ENCODE measurements at regions not wholly inside any gene's neighbourhood (a gene's known extent, or its start where the extent isn't known, plus 50 kb on each side); places are given as distances from the start of the nearest gene placed in this dataset.

DNA sequence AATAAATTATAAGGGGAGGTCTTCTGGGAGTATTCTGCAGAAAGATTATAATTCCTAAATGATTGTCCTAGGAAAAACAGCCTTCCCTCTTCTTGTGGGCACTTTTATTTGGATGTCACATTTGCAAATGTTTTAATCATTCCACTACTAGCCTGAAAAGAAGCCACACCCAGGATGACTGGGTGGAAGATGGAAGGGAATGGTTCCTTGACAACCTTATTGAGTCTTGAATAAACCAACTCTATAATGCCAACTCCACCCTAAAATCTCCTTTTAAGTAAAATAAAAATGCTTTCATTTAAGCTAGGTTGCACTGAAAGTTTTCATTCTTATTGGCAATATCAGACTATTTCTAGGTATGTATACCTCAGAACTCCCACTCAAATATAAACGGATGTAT lies 494.6 kb downstream of the RFC3 start:
- no peak for DNase-seq (ENCODE audit: low read depth)

DNA sequence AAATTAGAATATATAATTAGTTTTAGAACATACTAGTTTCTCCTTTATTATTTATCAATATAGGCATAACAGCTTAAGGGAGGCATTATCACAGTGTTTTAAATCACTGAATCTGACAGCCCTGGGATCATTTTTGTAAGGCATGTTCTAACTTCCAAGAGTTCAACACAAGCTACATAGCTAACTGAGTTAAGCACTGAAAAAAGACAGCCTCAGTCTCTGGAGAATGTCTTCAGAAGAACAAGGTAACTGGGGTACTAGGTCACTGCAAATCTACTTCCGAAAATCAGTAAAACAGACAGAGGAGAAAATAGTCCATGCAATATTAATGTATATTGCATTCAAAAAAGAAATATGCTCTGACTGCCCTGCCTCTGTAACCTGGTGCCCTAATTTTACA lies 502.1 kb downstream of the RFC3 start:
- no peak for DNase-seq (ENCODE audit: low read depth)

DNA sequence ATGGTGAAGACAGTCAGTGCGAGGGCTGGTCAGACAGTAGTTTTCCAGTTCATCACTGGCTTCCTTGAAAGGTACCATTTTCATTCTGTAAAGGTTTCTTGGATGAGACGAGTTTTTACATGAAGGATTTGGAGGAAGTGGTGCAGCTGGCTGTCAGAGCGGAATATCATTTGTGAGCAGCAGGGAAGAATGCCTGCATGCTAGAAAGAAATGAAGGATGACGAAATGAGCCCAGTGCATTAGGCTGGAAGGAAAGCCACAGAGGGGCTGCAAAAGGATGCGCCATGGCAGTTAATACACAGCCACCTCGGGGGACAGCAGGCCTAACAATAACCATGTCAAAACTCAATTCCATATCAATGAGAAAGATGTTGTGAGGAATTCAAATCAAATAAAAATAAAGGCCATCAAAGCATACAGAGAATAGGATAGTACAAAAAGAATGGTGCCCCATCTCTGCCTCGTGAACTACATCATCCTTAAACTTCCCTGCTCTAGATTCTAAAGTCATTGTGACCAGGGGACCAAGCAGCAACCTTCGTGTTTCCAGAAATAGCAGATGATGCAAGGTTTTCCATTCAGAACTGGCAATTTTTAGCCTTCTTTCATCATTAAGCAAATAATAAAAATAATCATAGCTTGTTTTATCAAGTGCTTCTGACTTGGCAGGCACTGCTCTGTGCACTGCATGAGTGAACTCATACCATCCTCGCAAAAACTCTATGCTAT lies 504.2 kb downstream of the RFC3 start:
- no peak for DNase-seq (ENCODE audit: low read depth)

GRCh38 chr13:34322743-34323074 lies 504.8 kb downstream of the RFC3 start:
- no peak for DNase-seq (ENCODE audit: low read depth)

GRCh38 chr13:34335014-34336007 lies 517.4 kb downstream of the RFC3 start:
- no peak for DNase-seq (ENCODE audit: low read depth)

DNA sequence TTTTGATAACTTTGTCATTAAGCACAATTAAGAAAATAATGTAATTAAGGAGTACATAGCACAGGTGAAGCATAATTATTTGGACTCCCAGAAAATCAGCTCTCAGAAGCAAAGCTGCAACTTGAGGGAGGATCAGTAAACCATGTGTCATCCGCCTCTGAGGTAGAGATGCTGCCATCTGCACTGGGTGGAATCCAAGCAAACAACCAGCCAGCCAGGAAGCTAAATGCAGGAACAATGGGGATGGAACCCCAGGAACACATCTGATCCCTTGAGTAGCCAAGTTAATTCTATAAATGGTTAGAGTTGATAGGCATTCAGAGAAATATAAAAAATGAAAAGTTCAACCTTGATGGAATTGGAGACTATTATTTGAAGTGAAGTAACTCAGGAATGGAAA lies 520.2 kb downstream of the RFC3 start:
- DNase-seq (ENCODE audit: low read depth) = no peak

GRCh38 chr13:34340534-34340933 lies 522.6 kb downstream of the RFC3 start:
- DNase-seq (ENCODE audit: low read depth) = no peak

- DNase-seq (ENCODE audit: low read depth) = no peak
These were observed 525.5 kb downstream of the RFC3 start for GRCh38 chr13:34343413-34343940.

GRCh38 chr13:34344816-34345215 lies 526.9 kb downstream of the RFC3 start:
- DNase-seq (ENCODE audit: low read depth) = no peak

GRCh38 chr13:34345258-34345965 lies 527.5 kb downstream of the RFC3 start:
- no peak for DNase-seq (ENCODE audit: low read depth)

GRCh38 chr13:34346626-34347025 lies 528.7 kb downstream of the RFC3 start:
- DNase-seq (ENCODE audit: low read depth) = no peak

- no peak for DNase-seq (ENCODE audit: low read depth)
These were observed 530.0 kb downstream of the RFC3 start for GRCh38 chr13:34347784-34348573.

DNA sequence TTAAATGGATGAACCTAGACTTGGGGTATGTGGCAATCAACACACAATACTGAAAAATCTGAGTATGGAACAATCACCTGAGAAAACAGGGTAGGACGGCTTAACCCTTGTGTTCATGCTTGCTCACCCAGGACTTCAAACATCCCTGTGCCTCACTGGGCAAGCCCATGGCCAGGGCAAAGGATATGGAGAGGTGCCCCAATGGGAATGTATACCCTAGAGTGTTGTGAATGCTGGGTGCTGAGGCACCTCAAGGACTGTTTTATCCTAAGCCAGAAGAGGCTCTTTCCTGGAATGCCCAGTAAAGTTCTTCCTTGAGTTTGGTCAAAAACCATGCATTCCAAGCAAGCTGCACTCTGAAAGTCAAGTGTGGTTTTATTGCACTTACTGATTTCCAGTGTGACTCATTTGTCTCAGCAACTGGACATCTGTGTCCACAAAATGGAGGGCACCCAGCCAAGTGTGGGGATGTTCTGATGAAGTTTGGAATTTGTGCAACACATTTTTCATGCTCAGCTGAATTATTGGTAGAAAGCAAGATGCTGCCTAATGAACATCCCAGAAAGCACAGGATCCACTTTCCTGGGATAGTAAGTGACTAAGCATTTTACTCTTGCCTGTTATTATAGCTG lies 531.3 kb downstream of the RFC3 start:
- no peak for DNase-seq (ENCODE audit: low read depth)

DNA sequence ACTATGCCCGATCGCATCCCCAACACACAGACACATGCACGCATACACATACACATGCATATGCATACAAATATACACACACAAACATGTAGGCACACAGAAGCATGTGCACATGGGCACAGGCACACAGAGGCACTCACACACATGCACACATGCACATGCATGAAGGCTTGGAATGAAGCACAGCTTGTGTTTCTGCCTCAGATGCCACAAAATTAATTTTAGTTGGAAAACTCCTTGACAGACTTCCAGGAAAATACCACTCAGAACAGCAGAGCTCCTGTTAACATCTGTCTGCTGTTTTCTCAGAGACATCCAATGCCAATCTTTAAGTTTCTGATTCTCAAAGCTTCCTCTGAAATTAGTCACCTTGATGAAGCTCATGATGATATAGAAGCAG lies 532.7 kb downstream of the RFC3 start:
- DNase-seq (ENCODE audit: low read depth) = no peak

DNA sequence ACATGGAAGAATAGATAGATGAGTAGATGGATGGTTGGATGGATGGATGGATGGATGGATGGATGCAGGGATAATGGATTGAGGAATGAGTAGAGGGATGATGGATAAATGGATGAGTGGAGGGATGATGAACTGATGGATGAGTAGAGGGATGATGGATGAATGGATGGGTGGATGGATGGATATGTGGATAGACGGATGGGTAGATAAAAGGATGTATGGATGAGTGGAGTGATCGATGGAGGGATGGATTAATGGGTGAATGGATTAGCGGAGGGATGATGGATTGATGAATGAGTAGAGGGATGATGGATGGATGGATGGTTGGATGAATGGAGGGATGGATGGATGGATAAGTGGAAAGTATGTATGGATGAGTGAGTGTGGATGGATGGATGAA lies 533.2 kb downstream of the RFC3 start:
- DNase-seq (ENCODE audit: low read depth) = no peak

DNA sequence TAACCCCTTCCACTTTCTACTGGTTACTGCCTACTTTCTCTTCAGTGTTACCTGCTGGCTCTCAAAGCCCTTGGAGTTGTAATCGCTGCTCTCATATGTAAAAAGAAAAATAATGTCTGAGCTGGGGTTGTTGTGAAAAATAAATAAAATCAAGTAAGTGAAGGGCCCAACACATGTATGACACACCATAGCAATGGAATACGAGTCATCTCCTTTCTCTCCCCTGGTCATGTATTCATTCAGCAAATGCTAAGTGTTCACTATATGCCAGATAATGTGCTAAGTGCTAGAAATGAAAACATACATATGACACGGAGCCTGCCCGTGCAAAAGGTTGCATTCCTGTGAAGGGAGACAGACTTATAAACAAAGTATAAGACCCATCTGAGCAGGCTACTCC lies 535.0 kb downstream of the RFC3 start:
- no peak for DNase-seq (ENCODE audit: low read depth)

- no peak for DNase-seq (ENCODE audit: low read depth)
These were observed 538.9 kb downstream of the RFC3 start for GRCh38 chr13:34356686-34357434.

DNA sequence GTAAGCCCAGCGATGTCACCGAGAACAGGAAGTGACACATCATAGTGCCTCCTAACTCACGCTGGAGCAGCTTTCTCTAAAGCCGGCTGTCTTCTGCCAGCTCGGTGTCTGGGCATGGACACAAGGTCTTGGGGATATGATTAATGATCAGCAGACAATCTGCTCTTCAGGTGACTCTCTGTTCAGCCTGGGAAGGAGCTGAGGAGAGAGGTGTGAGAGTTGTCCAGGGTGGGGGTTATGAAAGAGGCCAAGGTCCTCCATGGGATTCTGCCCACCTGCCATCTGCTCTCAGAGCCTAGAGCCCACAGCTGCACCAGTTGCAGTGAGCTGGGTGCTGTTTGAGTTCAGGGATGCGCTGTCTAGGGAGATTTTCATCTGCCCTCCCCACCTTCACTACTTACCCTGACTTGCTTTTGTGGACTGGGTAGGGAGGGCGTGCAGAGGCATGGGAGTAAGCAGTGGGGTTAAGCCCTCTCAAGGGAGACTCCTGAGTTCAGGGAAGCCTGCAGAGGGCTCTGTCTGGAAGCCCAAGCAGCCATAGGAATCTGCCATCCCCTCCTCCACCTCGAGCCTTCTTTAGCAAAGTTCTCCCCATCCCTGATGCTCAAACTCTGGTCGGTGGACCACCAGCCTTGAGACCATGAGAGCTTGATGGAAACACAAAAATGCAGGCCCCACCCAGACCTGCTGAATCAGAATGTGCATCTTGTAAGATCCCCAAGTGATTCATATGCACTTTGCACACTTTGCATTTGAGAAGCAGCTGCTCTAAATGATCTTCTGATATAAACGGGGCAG lies 539.7 kb downstream of the RFC3 start:
- DNase-seq (ENCODE audit: low read depth) = no peak

- DNase-seq (ENCODE audit: low read depth) = no peak
These were observed 541.0 kb downstream of the RFC3 start for GRCh38 chr13:34358811-34359513.

Data from stimulated activated CD8-positive, alpha-beta memory T cell treated with anti-CD3 and anti-CD28 coated beads, Interleukin-7, amount 100 ng/mL, for 24 hours (primary cell).